ENCODE measurements at regions not wholly inside any gene's neighbourhood (a gene's known extent, or its start where the extent isn't known, plus 50 kb on each side); places are given as distances from the start of the nearest gene placed in this dataset.

GRCh38 chr2:147559070-147559725 is 285.6 kb upstream of the ACVR2A start:
- TF ChIP-seq CTCF (conservative IDR thresholded peaks at IDR 0.05): no peak
- TF ChIP-seq EZH2 (IDR thresholded peaks at IDR 0.05; ENCODE audit: low read depth): no peak
